ENCODE measurements at regions not wholly inside any gene's neighbourhood (a gene's known extent, or its start where the extent isn't known, plus 50 kb on each side); places are given as distances from the start of the nearest gene placed in this dataset.
"Not testable (repeated sequence)": the region's sequence is repeated elsewhere in the genome, so short reads cannot be mapped to it uniquely, and the experiment has no call there.

DNA sequence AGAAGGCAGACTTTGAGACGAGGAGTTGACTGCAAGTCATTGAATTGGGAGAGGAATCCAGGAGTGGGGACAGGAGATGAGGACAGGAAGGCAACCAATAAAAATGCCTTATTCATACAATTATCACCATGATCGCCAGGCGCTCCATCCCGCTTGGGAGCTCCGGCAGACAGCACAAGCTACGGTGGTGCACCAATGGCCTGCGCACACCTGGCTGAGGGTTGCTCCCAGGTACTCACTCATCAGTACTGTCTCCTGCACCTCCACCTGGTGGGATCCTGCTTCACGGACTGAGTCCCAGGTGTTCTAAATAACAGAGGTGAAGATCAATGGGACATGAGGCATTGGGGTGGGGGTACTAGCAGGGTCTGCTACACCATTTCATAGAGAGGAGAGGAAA is 160.0 kb upstream of the TNRC6C start:
- no peak for DNase-seq

DNA sequence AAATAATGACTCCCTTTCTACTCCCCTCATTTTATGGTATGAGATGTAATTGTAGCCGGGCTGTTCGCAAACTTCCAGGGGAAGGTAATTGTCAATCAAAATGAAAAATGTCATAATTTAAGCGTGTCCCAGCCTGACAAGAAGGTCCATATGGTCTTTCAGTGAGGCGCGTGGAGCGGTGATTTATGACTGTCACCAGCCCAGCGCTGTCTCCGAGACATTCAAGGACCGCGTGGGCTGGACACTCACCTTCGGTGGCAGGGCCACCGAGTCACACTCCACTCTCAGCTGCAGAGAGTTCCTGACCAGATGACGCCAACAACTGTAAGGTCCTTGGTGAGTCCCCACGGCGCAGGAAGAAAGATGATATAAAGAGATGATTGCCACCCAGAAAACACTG is 157.7 kb upstream of the TNRC6C start:
- DNase-seq: no peak

DNA sequence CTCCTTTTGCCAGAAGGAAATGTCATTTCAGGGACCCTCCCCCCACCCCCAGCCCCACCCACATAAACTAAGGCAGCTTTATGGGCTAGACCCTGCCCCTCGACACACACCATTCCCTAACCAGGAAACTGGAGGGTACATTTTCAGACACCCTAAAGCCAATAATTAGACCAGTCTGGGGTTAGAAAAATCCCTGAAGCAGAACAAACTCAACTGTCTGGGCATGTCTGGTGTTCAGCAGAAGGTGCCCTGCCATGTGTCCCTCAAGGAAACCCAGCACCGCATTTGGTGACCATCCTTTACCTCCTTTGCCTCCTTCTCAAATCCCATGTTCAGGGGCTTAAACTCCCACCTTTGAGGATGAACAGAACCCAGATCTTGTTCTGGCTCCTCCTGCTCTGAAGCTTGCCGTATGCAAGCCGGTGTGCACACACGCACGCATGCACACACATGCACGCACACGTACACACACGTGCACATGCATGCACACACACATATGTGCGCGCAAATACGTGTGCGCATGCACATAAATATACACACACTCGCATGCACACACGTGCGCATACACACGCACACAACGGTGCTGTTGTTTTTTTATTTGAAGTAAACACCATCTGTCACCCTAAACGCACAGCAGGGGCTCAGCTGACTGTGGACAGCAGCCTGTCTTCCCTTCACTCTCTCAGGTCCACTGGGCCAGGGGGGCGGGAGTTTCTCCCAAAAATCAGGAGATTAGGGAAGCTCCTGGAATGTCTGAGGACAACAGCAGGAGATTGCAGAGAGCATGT is 156.8 kb upstream of the TNRC6C start:
- no peak for DNase-seq

DNA sequence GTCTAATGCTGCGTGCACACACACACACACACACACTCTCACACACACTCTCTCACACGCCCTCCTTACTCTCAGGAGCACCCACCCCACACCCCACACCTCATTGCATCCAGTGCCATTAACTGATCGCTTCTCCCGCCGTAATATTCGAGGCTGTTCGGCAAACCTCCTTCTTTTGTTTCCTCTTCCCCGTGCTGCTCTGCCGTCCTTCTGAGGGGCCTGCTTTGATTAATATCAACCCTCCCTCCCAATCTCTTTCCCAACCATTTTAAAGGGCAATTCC is 156.2 kb upstream of the TNRC6C start:
- DNase-seq: no peak

DNA sequence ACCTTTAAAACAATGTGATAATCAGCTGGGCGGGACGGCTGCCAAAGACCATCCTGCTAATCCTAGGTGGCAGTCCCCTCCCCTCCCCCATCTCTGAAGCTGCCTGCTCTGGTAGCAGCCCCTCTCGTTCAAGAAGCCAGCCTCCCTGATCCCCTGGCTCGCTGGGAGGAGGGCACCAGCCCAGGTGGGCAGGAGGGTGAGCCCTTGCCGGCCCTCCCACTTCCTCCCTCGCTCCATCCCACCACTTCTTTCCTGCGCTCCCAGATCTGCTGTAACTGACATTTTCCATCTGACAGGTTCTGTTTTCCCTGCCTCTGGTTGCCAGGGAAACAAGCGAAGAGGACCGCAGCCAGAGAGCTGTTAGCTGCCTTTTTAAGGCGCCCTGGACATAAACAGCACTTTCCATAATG is 155.7 kb upstream of the TNRC6C start:
- peak; percentile 92 for DNase-seq

DNA sequence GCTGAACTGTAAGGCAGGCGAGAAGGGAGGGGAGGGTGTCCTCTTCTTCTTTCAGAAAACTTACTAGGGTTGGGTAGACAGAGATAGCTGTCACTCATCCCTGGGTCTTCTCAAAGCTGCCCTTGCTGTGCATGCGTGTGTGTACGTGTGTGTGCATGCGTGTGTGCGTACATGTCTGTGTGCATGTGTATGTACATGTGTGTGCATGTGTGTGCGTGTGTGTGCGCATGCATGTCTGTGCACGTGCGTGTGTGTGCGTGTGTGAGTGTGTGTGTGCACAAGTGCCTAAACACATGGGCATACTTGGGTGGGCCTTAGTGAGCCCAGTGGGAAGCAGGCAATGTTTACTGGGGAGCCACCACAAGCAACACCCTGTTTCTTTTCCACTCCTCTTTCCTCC is 154.8 kb upstream of the TNRC6C start:
- no peak for DNase-seq

DNA sequence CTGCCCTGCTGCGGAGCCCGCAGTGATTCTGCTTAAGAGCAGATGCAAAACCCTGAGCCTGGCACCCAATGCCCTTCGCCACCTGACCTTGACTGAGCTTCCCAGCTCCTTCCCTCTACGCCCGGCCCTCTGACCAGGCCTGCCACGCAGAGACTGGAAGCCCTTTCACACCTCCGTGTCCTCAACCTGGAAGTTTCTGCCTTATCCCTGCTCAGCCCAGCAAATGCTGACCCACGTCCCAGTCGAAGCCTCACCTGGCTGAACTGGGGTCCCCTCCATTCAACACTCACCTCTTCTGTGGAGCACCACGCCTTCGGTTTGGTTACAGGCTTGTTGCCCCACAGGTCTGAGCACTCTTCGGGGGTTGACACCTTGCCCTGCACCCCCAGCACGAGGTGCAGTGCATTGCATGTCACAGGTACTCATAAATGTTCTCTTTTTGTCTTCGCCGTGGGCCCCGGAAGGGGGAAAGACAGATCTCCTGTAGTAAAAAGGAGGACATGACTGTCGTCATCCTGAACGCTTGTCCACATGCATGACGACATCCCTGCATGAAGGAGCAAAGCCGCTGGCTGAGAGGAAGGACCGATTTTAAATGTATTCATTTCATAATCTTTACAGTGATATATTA is 153.6 kb upstream of the TNRC6C start:
- no peak for DNase-seq

DNA sequence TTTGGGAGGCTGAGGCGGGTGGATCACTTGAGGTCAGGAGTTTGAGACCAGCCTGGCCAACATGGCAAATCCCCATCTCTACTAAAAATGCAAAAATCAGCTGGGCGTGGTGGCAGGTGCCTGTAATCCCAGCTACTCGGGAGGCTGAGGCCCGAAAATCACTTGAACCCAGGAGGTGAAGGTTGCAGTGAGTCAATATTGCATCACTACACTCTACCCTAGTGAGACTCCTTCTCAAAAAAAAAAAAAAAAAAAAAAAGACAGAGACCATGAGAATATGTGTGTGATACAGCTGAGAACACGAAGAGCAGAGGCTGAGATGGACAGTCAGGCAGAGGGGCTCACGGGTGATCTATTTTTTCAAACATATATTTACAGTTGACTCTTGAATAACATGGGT is 152.5 kb upstream of the TNRC6C start:
- not testable (repeated sequence) for DNase-seq

DNA sequence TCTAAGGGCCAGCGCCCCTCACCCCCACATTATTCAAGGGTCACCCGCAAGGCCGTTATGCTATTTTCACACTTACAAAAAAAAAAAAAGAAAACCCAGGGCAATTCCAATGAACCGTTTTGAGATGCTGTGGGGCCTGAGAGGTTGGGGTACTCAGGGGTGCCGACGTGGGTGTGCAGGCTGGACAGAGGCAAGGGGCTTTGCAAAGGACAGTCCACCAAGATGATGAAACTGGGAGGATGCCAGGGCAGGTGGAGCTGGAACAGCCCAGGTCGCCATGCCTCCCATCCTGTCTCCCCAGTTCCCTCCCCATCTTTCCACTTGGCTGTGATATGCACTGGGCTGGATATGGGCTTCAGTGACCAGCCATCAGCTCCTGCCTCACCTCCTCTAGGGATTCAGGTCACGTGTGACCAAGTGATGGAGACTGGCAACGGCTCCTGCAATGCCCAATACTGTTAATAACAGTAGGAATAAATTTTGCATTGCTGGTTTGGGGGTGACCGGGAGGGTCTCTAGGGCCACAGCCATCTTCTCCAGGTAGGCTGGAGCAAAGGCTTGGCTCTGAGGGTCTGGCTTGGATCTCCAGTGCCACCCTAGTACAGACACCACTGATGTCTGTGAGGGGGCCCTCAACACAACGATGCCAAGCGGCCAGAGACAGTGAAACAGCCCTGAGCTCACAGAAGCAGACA is 151.3 kb upstream of the TNRC6C start:
- no peak for DNase-seq

DNA sequence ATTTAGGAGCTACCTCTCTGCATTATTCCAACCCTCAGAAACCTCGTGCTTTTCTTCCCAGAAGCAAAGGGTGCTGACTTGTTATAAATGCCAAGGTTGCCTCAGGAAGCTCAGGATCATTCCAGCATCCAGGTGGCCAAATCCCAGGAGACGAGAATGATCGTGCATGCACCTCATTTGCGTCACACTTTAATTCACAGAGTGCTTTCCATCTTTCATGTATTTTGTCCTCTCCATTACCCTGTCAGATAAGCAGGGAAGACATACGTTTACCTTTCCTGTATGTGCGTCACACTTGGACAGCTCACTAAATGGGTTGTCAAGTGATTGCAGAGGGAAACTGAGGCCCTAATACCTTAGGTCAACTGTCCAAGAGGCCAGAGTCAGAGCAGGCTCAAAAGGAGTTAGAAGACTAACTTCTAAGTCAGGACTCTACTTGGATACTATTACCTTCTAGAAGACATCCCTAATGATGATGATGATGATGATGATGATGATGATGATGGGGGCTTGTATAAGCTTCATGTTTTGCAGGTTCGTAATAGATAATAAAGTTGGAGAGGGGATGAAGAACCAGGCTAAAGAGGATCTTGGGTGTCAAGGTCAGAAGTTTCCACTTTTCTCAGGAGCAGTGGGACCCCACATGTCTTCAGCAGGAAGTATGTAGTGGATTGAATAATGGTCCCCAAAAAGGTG is 150.6 kb upstream of the TNRC6C start:
- DNase-seq: no peak

DNA sequence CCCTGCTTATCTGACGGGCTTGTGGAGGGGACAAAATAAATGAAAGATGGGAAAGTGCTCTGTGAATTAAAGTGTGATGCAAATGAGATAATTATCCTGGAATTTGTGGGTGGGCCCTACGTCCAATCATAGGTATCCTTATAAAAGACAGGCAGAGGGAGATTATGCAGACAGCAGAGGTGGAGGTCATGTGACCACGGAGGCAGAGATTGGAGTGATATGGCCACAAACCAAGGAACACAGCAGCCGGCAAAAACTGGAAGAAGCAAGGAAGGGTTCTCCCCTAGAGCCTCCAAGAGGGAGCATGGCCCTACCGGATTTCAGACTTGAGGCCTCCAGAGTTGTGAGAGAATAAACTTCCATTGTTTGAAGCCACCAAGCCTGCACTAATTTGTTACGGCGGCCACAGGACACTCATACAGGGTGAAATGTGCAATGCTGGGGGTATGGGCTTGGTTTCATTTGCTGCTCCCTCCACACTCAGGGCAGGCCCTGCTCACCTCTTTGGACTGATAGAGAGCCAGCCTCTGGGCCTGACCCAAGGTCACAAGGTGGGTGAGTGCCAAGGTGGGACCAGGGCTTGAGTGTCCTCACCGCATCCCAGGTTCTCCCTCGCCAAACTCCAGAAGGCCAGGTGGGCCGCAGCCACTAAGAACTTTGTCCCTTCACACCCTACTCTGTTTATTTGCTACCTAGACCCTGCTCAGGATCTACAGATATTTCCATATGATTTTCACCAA is 149.6 kb upstream of the TNRC6C start:
- no peak for DNase-seq

DNA sequence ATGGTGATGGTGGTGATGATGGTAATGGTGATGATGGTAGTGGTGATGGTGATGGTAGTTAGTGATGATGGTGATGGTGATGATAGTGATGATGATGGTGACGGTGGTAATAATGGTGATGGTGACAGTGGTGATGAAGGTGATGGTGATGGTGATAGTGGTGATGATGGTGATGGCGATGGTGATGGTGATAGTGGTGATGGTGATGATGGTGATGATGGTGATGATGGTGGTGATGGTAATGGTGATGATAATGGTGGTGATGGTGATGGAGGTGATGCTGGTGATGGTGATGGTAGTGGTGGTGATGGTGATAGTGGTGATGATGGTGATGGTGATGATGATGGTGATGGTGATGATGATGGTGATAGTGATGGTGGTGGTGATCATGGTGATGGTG is 148.7 kb upstream of the TNRC6C start:
- DNase-seq: no peak

DNA sequence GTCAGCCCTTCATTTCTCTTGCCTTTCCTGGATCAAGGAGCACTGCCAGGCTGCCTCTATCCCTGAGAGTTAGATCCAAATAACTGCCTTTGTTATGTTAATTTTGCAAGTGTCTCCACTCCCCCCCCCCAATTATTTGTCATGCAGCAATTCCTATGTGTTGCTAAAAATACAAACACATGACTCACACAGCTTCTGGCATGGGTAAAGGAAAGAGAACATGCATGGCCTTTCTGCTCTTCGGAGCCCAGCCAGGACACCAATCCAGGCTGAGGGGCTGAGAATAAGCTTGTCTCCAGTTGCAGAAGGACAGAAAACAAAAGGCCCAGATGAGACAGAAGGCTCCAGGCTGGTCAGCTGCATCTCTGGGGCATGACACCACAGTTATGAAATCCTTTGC is 148.0 kb upstream of the TNRC6C start:
- peak; percentile 76 for DNase-seq

DNA sequence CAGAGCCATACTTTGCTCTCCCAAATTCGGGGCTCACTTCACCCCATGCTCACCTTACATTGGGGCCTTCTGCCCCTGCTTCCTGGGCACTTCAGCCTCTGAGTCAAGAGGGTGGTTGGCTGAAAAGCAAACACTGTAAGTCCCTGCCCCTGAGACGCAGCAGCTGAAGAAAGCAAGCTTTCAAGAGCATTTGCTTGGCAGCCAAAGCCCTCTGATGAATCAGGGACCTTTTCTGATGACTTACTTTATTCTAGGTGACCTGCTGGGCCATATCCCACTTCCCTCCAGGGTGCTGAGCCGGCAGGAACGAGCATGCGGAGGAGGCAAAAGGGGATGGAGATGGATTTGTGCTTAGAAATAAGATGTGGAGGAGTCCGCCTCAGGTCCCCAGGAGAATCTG is 147.0 kb upstream of the TNRC6C start:
- no peak for DNase-seq

DNA sequence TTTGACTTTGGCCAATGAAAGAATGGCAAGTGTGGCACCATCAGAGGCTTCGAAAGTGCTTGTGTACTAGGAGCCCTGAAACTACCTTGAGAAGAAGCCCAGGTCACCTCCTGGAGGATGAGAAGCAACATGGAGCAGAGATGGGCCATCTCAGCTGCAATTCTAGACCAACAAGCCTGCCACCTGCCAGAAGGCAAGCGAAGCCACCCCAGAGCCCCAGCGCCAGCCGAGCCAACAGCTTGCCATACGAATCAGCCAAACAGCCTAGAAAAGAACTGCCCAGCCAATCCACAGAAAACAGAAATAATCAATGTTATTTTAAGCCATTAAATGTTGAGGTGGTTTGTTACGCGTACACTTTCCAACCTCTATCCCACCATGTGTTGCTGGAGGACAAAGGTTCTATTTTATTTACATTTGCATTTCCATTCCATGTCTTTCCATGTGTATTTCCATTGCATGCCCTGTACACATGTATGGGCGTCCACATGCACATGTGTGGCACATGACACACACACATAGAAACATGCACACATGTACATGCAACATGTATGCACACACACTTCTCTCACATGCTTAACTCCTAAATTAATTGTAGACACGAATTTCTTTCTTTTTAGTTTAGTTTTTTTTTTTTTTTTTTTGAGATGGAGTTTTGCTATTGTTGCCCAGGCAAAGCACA is 144.3 kb upstream of the TNRC6C start:
- DNase-seq: no peak

DNA sequence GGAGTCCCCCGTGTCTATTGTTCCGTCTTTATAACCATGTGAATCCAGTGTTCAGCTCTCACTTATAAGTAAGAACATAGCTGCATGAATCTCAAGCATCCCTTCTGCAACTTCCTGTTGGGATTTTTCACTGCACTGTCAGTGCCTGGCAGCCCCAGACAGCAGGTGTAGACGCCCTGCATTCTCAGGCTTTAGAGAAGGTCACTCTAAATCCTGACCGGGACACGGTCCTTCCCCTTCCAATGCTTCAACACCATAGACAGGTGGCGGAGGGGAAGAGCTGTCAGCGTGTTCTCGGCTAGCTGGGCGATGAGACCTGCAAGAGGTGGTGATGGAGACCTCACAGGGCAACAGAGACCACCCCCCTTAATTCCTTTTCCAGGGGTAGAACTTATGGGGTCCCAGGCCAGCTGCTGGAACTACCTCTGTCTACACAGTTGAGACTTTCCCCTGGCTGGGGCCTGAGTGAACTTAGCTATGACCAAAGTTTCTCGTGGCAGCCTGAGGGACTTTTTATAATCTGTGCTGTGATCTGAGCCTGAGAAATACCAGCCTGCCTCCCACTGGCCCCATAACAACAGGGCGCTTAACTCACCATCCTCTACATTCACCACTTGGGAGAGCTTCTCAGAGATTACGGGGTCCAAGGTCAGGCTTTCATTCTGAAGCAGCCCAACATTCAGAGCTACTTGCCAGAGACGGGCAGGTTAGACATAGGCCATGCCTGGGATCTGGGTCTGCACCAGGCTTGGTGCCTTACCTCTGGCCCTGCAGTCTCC is 143.2 kb upstream of the TNRC6C start:
- DNase-seq: peak; percentile 57

DNA sequence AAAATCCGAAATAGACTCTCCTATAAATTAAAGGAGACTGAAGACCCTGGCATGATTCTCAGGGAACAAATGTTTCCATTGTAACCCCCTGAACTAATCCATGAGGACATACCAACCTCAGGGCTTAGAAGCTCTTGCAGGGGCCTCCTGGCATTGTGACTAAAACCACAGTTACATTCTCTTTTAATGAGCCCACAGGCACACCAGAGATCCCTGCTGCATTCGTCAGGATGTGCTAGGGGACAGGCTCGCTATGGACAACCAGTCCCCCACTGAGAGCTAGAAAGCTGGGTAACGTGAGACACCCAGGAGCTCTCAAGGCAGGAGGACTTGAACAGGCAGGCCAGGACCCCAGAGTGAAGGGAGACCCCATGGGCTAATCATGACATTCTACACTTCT is 140.6 kb upstream of the TNRC6C start:
- DNase-seq: no peak

DNA sequence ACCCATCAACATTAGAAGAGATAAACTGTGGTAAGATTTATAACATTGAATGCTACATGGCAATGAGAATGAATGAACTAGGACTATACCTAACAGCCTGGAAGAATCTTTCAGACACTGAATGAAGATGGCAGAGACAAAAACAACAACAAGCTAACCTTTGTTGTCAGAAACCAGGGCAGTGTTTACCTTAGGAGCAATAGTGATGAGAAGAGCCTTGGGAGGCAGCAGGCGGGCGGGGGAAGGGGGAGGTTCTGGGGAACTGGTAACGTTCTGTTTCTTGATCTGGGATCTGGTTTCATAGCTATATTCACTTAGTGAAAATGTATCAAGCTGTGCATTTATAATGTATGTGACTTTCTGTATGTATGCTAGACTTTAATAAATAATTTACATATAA is 139.0 kb upstream of the TNRC6C start:
- DNase-seq: no peak

DNA sequence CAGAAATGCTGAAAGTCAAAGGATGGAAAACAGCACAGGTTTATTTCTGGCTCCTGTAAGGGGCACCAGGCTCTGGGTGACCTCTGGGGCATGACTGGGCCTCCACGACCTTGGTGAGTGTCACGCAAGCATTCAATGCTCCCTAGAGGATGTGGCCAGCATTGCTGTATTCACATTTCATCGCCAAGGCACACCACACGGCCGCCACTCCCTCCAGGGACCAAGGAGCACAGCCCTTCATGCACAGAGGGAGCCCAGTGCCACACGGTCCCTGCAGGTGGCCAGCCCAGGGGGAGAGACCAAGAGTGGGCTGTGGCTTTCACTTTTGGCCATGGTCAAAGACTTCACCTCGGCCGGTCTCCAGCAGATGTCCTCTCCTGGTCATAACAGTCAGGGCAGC is 137.4 kb upstream of the TNRC6C start:
- no peak for DNase-seq

DNA sequence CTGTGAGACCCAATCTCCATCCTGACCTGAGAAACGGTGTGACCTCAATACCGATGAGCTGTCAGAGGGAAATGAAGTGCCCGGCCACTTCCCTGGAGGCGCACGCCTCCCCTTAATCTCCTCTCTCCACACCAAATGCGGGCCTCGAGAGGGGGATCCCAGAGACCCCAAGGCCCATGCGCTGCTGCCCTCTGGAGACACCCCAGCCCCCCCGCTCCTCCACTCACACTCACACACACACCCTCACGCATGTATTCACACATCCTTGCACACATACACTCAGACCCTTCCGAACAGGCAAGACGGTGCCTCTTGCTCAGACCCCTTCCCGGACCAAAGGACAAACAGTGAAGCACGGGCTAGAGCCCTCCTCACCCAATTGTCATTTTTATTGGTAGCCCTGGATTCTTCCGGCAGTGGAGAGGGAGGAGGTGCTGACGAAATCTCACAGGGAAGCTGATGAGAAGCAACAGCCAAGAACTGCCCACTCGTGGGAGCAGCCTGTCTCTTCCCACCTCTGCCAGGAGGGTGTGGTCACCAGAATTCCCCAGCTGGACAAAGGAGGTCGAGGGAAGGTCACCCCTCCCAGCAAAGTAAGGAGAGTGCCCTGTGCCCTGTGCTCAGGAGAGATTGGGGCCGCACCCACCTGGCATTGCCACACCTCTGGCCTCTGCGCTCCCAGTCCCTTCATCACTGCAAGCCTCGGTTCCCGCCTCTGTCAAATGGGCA is 136.0 kb upstream of the TNRC6C start:
- DNase-seq: no peak
